Endodermal cell (in vitro differentiated cells): ENCODE measurements at regions not wholly inside any gene's neighbourhood (a gene's known extent, or its start where the extent isn't known, plus 50 kb on each side); places are given as distances from the start of the nearest gene placed in this dataset.

Experiments used
- DNase-seq: peaks from one replicate; pipeline ENCODE4 v3.0.0-alpha.2; 2017
- H3K27ac ChIP-seq: 2 replicates; pipeline ENCODE4 v1.5.1; 2013; ENCODE audit warnings: mild to moderate bottlenecking, low read depth, low read length, moderate library complexity
- H3K27me3 ChIP-seq: 2 replicates; pipeline ENCODE4 v1.6.1; 2013; ENCODE audit warnings: mild to moderate bottlenecking, low read length, moderate library complexity; ENCODE audit not compliant: insufficient read depth, control insufficient read depth, poor library complexity, severe bottlenecking
- H3K36me3 ChIP-seq: 2 replicates; pipeline ENCODE4 v1.7.0; 2013; ENCODE audit warnings: mild to moderate bottlenecking, low read length, moderate library complexity; ENCODE audit not compliant: control insufficient read depth, insufficient read depth
- H3K4me1 ChIP-seq: one replicate; pipeline ENCODE4 v1.7.0; 2013; ENCODE audit warnings: low read length; ENCODE audit not compliant: control insufficient read depth, insufficient read depth
- H3K4me3 ChIP-seq: 2 replicates; pipeline ENCODE4 v1.5.1; 2013; ENCODE audit warnings: mild to moderate bottlenecking, low read length, moderate library complexity
- H3K9ac ChIP-seq: 2 replicates; pipeline ENCODE4 v1.6.1; 2013; ENCODE audit warnings: mild to moderate bottlenecking, low read length, moderate library complexity; ENCODE audit not compliant: poor library complexity, severe bottlenecking; ENCODE audit errors: extremely low read depth
- H3K9me3 ChIP-seq: 2 replicates; pipeline ENCODE4 v1.6.1; 2013; ENCODE audit warnings: mild to moderate bottlenecking, low read length, moderate library complexity; ENCODE audit not compliant: control insufficient read depth
- H3K27ac Mint-ChIP-seq: 2 replicates; pipeline ENCODE4 v1.8.0; 2020; ENCODE audit warnings: mixed read lengths
- H3K27me3 Mint-ChIP-seq: 2 replicates; pipeline ENCODE4 v1.8.0; 2021; ENCODE audit warnings: mild to moderate bottlenecking, mixed read lengths; ENCODE audit not compliant: insufficient read depth
- H3K36me3 Mint-ChIP-seq: 2 replicates; pipeline ENCODE4 v1.8.0; 2020; ENCODE audit warnings: low read depth, mixed read lengths
- H3K4me1 Mint-ChIP-seq: 2 replicates; pipeline ENCODE4 v1.8.0; 2020; ENCODE audit warnings: mixed read lengths
- H3K4me3 Mint-ChIP-seq: 2 replicates; pipeline ENCODE4 v1.8.0; 2020; ENCODE audit warnings: mild to moderate bottlenecking, moderate library complexity, mixed read lengths
- H3K9me3 Mint-ChIP-seq: 2 replicates; pipeline ENCODE4 v1.8.0; 2020; ENCODE audit warnings: mild to moderate bottlenecking, mixed read lengths
- CTCF ChIP-seq: fragments of 200-600 bp; sonication (generic); conservative IDR thresholded peaks from 2 replicates; pipeline ENCODE4 v1.5.0; 2021; ENCODE audit warnings: antibody characterized with exemption, mild to moderate bottlenecking
- WGBS, 2 experiments: methylation state at CpG; one replicate each; pipeline versions ENCODE4 v1.1.5 to v1.1.7; 2013; ENCODE audit warnings: missing lambda C conversion rate in 2 of 2, mixed read lengths in 1 of 2; ENCODE audit not compliant: insufficient coverage in 1 of 2, insufficient read length in 1 of 2; 5-methylcytosine and 5-hydroxymethylcytosine counted together

DNA sequence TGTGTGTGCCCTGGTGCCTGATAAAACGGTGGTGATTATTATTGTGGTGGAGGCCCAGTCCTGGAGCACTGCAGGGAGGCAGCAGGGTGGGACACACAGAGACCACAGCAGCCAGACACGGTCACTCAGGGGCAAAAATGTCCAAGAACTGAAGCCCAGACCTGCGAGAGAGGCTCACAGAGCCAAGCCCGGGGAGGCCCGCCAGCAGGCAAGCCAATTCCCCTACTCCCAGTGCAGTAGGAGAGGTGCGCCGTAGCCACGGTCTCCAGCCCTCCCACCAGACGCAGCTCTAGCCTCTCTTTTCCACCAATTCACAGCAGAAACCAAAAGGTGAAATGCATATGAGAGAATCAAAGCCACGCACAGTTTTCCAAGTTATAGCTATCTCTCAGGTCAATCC is 179.4 kb upstream of the TAB2 start:
- peaks cover 9% of the 10 kb centered on the region for H3K4me1 Mint-ChIP-seq
- H3K4me1 ChIP-seq = no peaks in the 10 kb centered on the region

DNA sequence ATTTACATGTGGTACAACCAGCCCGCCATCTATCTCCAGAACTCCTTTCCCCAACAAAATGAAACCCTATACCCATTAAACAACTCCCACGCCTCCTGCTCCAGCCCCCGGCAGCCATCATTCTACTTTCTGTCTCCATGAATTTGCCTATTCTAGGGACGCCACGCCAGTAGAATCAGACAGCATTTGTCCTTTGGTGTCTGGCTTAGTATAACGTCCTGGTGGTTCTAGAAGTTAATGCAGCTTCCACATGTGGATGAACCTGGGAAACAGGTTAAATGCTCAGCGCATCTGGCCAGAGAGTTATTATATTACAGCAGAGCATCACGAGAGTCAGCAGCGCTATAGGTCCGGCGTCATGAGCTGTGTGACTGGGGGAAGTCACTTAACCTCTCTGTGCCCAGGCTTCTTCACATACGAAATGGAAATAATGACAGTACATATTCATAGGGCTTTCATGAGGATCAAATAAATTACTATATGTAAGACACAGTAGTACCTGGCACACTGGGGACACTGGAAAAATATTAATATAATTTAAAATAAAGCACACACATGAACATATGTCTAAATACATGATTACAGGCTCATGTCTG is 178.7 kb upstream of the TAB2 start:
- H3K4me1 ChIP-seq = no peaks in the 10 kb centered on the region
- no peaks in the 10 kb centered on the region for H3K9me3 ChIP-seq
- no peak overlapping the region for H3K9ac ChIP-seq
- WGBS, 2 experiments = 92 to 97% methylated on average over 10 to 12 of the region's 12 CpGs
- H3K4me3 ChIP-seq = no peak overlapping the region
- peaks cover 2% of the 10 kb centered on the region for H3K9me3 Mint-ChIP-seq
- DNase-seq = no peak
- peak; percentile 46 for TF ChIP-seq CTCF
- H3K4me1 Mint-ChIP-seq = peaks cover 7% of the 10 kb centered on the region
- no peaks in the 10 kb centered on the region for H3K36me3 ChIP-seq
- H3K4me3 Mint-ChIP-seq = no peak overlapping the region
- no peaks in the 10 kb centered on the region for H3K36me3 Mint-ChIP-seq
- no peaks in the 10 kb centered on the region for H3K27me3 Mint-ChIP-seq
- H3K27ac ChIP-seq = no peak overlapping the region
- no peak overlapping the region for H3K27ac Mint-ChIP-seq
- no peaks in the 10 kb centered on the region for H3K27me3 ChIP-seq

More for the DNA sequence above, 179.4 kb upstream of the TAB2 start:
- H3K4me3 ChIP-seq = no peak overlapping the region
- no peaks in the 10 kb centered on the region for H3K36me3 Mint-ChIP-seq
- WGBS, 2 experiments = 93 to 96% methylated on average over 2 to 10 of the region's 10 CpGs
- H3K27me3 Mint-ChIP-seq = no peaks in the 10 kb centered on the region
- no peak overlapping the region for H3K4me3 Mint-ChIP-seq
- H3K9me3 ChIP-seq = no peaks in the 10 kb centered on the region
- no peak overlapping the region for H3K9ac ChIP-seq
- H3K27ac ChIP-seq = no peak overlapping the region
- no peak overlapping the region for H3K27ac Mint-ChIP-seq
- TF ChIP-seq CTCF = no peak
- H3K27me3 ChIP-seq = no peaks in the 10 kb centered on the region
- H3K36me3 ChIP-seq = no peaks in the 10 kb centered on the region
- H3K9me3 Mint-ChIP-seq = no peaks in the 10 kb centered on the region
- DNase-seq = no peak

DNA sequence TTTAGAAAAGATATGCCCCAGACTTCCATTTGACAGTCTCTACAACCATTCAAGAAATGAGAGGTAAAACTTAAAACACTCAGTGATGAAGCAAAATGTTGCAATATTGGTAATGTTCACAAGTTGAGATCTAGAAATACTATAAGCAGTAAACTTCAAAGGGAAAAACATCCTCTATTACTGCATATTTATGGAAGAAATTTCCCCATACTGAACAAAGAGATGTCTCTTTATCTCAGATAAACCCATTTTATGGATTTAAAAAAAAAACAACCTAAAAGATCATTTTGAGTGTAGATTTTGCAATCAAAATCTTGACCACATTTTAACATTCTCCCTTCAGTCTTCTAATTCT is 177.8 kb upstream of the TAB2 start:
- Mint-ChIP-seq H3K27me3 (no peaks in the 10 kb centered on the region), H3K27ac (no peak overlapping the region), H3K36me3 (no peaks in the 10 kb centered on the region), H3K9me3 (peaks cover 2% of the 10 kb centered on the region), H3K4me1 (peaks cover 7% of the 10 kb centered on the region), H3K4me3 (no peak overlapping the region)
- Histone ChIP-seq H3K4me1 (no peaks in the 10 kb centered on the region), H3K9me3 (no peaks in the 10 kb centered on the region), H3K27ac (no peak overlapping the region), H3K9ac (no peak overlapping the region), H3K27me3 (no peaks in the 10 kb centered on the region), H3K36me3 (no peaks in the 10 kb centered on the region), H3K4me3 (no peak overlapping the region)
- TF ChIP-seq CTCF = no peak
- DNase-seq = no peak
